ENCODE measurements at regions not wholly inside any gene's neighbourhood (a gene's known extent, or its start where the extent isn't known, plus 50 kb on each side); places are given as distances from the start of the nearest gene placed in this dataset.
"Not testable (repeated sequence)": the region's sequence is repeated elsewhere in the genome, so short reads cannot be mapped to it uniquely, and the experiment has no call there.

GRCh38 chr20:28562510-28562898 lies 2695.0 kb upstream of the DEFB115 start:
- TF ChIP-seq CTCF (IDR thresholded peaks at IDR 0.05): no peak
- Histone ChIP-seq H3K9me3 (no peaks in the 10 kb centered on the region), H3K36me3 (peaks cover 10% of the 10 kb centered on the region), H3K4me1 (no peaks in the 10 kb centered on the region), H3K27me3 (ENCODE audit: low read depth) (no peaks in the 10 kb centered on the region), H3K27ac (no peak overlapping the region), H3K4me3 (no peak overlapping the region)
- no peak for ATAC-seq
- DNase-seq: no peak
- intact Hi-C loops (cut with DNase I): no loop called here

- ATAC-seq: not testable (repeated sequence)
Measured at GRCh38 chr20:28562899-28563521, 2694.5 kb upstream of the DEFB115 start.

GRCh38 chr20:28564024-28564423 lies 2693.4 kb upstream of the DEFB115 start:
- H3K4me1 ChIP-seq; H3K27me3 ChIP-seq (ENCODE audit: low read depth); H3K9me3 ChIP-seq; H3K36me3 ChIP-seq; H3K4me3 ChIP-seq; H3K27ac ChIP-seq; intact Hi-C loops (cut with DNase I): not testable (repeated sequence)
- peak in 1 of 2 donors; percentile 56 for ATAC-seq
- peak; percentile 41 for DNase-seq

More at GRCh38 chr20:28562899-28563521, 2694.5 kb upstream of the DEFB115 start:
- H3K27ac ChIP-seq; H3K9me3 ChIP-seq; H3K27me3 ChIP-seq (ENCODE audit: low read depth); DNase-seq; H3K4me1 ChIP-seq; H3K36me3 ChIP-seq; H3K4me3 ChIP-seq; intact Hi-C loops (cut with DNase I): not testable (repeated sequence)

DNA sequence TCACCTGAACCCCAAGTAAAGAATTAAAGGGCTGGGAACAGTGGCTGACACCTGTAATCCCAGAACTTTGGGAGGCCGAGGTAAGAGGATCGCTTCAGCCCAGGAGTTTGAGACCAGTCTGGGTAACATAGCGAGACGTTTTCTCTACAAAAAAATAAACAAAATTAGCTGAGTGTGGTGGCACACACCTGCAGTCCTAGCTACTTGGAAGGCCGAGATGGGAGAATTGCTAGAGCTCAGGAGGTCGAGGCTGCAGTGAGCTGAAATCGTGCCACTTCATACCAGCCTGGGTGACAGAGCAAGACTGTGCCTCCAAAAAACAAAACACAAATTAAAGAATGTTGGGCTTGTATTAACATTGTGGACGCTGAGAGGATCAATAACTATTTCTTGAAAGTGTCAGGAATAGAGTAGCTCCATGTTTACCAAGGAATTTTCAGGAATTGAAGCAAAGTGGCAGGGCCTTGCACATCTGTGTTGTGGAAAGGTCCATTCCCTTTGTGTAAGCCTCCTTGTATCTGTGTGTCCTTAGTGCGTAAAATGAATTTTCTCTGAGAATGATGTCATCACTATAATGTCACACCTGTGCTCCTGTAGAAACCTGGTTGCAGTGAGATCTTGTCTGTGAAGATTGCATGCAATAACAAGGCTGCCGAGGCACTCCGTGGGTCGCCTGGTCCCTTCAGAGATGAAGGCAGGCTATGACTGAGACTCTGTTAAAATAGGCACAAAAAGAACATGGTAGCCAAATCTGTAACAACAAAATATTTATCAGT lies 2692.6 kb upstream of the DEFB115 start:
- H3K4me3 ChIP-seq; intact Hi-C loops (cut with DNase I); DNase-seq; H3K27me3 ChIP-seq (ENCODE audit: low read depth); H3K36me3 ChIP-seq; H3K4me1 ChIP-seq; H3K27ac ChIP-seq; H3K9me3 ChIP-seq: not testable (repeated sequence)
- peak; percentile 42 to 66 for ATAC-seq

DNA sequence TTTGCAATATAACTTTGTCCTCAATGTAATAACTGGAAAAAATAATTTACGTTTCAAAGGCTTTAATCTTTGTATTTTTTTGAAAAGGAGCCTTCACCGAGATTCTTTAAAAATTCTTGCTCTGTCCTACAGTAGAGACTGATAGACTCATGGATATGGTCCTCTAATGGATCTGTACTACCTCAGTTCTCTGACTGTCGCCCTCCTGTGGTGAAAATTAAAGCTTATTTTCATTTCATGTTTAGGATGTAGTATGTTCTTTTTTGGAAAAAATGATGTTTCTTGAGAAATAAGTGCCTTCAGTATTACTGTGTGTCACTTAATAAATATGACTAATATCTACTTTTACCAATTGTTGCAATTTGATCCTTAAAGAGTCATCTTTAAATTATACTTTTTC lies 2681.5 kb upstream of the DEFB115 start:
- H3K4me3 ChIP-seq; DNase-seq; intact Hi-C loops (cut with DNase I): not testable (repeated sequence)

GRCh38 chr20:28591680-28592079 lies 2665.8 kb upstream of the DEFB115 start:
- H3K27me3 ChIP-seq (ENCODE audit: low read depth); intact Hi-C loops (cut with DNase I); ATAC-seq; H3K36me3 ChIP-seq; DNase-seq; H3K4me3 ChIP-seq; H3K9me3 ChIP-seq; H3K27ac ChIP-seq; H3K4me1 ChIP-seq: not testable (repeated sequence)

More for the DNA sequence above, 2681.5 kb upstream of the DEFB115 start:
- not testable (repeated sequence) for H3K4me1 ChIP-seq; H3K9me3 ChIP-seq; H3K27ac ChIP-seq; H3K27me3 ChIP-seq (ENCODE audit: low read depth); H3K36me3 ChIP-seq; ATAC-seq

- DNase-seq; H3K4me1 ChIP-seq; H3K27me3 ChIP-seq (ENCODE audit: low read depth); H3K36me3 ChIP-seq; ATAC-seq; H3K27ac ChIP-seq; intact Hi-C loops (cut with DNase I); H3K9me3 ChIP-seq; H3K4me3 ChIP-seq: not testable (repeated sequence)
Measured at GRCh38 chr20:28593383-28593782, 2664.1 kb upstream of the DEFB115 start.

GRCh38 chr20:28594476-28594875 lies 2663.0 kb upstream of the DEFB115 start:
- DNase-seq; H3K27me3 ChIP-seq (ENCODE audit: low read depth); H3K27ac ChIP-seq: not testable (repeated sequence)

GRCh38 chr20:28602006-28602402 lies 2655.5 kb upstream of the DEFB115 start:
- DNase-seq; H3K36me3 ChIP-seq; H3K27me3 ChIP-seq (ENCODE audit: low read depth); H3K9me3 ChIP-seq; ATAC-seq; intact Hi-C loops (cut with DNase I); H3K4me1 ChIP-seq: not testable (repeated sequence)
- peak overlapping the region; percentile 71 for H3K4me3 ChIP-seq
- H3K27ac ChIP-seq: peak overlapping the region; percentile 84

More at GRCh38 chr20:28594476-28594875, 2663.0 kb upstream of the DEFB115 start:
- H3K4me1 ChIP-seq; H3K36me3 ChIP-seq; H3K9me3 ChIP-seq; ATAC-seq; intact Hi-C loops (cut with DNase I); H3K4me3 ChIP-seq: not testable (repeated sequence)

Data from lower lobe of right lung (tissue), 2 donors.